K562 (cell line): ENCODE measurements at regions not wholly inside any gene's neighbourhood (a gene's known extent, or its start where the extent isn't known, plus 50 kb on each side); places are given as distances from the start of the nearest gene placed in this dataset.

Source experiments
- ATAC-seq: fragments of 200-7000 bp; cut with Tn5 transposase; 3 replicates; pipeline ENCODE4 v1.9.1; 2020; ENCODE audit warnings: moderate library complexity
- BruUV-seq: library from RNA; stranded (reverse); fragments of 400-500 nt; replicated peaks from 2 replicates; lab custom pipeline; 2021; lab: Mats Ljungman, UMichigan
- CTCF ChIA-PET: fragments of 300-600 bp; formaldehyde crosslinking; extraction: SDS; loops from one replicate; lab custom pipeline; 2021; ENCODE audit warnings: low intra/inter-chr PET ratio; lab: Yijun Ruan, JAX
- POLR2A ChIA-PET: fragments of 300-600, 350-650 bp; sonication (Branson Sonifier 250); formaldehyde crosslinking; extraction: SDS; loops from one replicate; lab custom pipeline; 2021; ENCODE audit warnings: antibody characterized with exemption, inconsistent platforms; lab: Yijun Ruan, JAX
- DNase-seq, 4 experiments: peaks; one replicate each; pipeline versions ENCODE4 v3.0.0 to v3.0.0-alpha.2; 2011 to 2018; ENCODE audit warnings: low spot score in 3 of 4, mixed read lengths in 3 of 4; ENCODE audit errors: extremely low read depth in 1 of 4
- FAIRE-seq: peaks from 2 replicates; lab custom pipeline; 2011; peaks lifted over from hg19 to GRCh38; lab: Jason Lieb, UNC
- H2AFZ ChIP-seq: 2 replicates; pipeline ENCODE4 v1.6.0; 2011; ENCODE audit warnings: low read depth, low read length, control low read depth, inconsistent platforms
- H3K27ac ChIP-seq: fragments of 200-600 bp; 3 replicates; pipeline ENCODE4 v1.8.0; 2011; ENCODE audit warnings: low read depth, mild to moderate bottlenecking, control low read depth, inconsistent platforms, low read length, moderate library complexity, mixed read lengths; ENCODE audit errors: extremely low read depth
- H3K27me3 ChIP-seq, 2 experiments: fragments of 300-600 bp in 1 of 2; 2 replicates in 1 of 2; 3 replicates in 1 of 2; pipeline versions ENCODE4 v1.6.0 to v1.8.0; 2011; ENCODE audit warnings: inconsistent platforms in 2 of 2, low read length in 2 of 2, mild to moderate bottlenecking in 1 of 2, mixed read lengths in 1 of 2, moderate library complexity in 1 of 2; ENCODE audit not compliant: control insufficient read depth in 2 of 2, insufficient read depth in 2 of 2
- H3K36me3 ChIP-seq: fragments of 300-600 bp; 3 replicates; pipeline ENCODE4 v1.8.0; 2011; ENCODE audit warnings: mild to moderate bottlenecking, low read length, inconsistent platforms; ENCODE audit not compliant: control insufficient read depth, insufficient read depth
- H3K4me1 ChIP-seq, 2 experiments: fragments of 200-600 bp in 1 of 2; replicated peaks in 1 of 2; 2 replicates in 1 of 2; 3 replicates in 1 of 2; pipeline versions ENCODE4 v1.5.1 to v1.8.0; 2011; ENCODE audit warnings: inconsistent platforms in 2 of 2, low read length in 2 of 2, mild to moderate bottlenecking in 1 of 2, mixed read lengths in 1 of 2, moderate library complexity in 1 of 2; ENCODE audit not compliant: control insufficient read depth in 2 of 2, insufficient read depth in 2 of 2
- H3K4me2 ChIP-seq: 2 replicates; pipeline ENCODE4 v1.6.1; 2011; ENCODE audit warnings: low read length, control low read depth, inconsistent platforms, mixed read lengths; ENCODE audit not compliant: insufficient read depth
- H3K4me3 ChIP-seq: fragments of 200-600 bp; sonication (generic), shearing (Covaris generic); 2 replicates; pipeline ENCODE4 v1.5.1; 2016; ENCODE audit warnings: control low read depth, inconsistent platforms
- H3K79me2 ChIP-seq: fragments of 200-600 bp; 3 replicates; pipeline ENCODE4 v1.8.0; 2011; ENCODE audit warnings: low read length, inconsistent platforms; ENCODE audit not compliant: control insufficient read depth, insufficient read depth
- H3K9ac ChIP-seq, 2 experiments: 2 replicates each; pipeline versions ENCODE4 v1.6.0 to v1.6.1; 2011; ENCODE audit warnings: low read depth in 2 of 2, low read length in 2 of 2, control low read depth in 1 of 2, inconsistent platforms in 1 of 2, mild to moderate bottlenecking in 1 of 2, mixed read lengths in 1 of 2; ENCODE audit not compliant: insufficient read depth in 1 of 2
- H3K9me1 ChIP-seq: one replicate; pipeline ENCODE4 v1.6.0; 2011; ENCODE audit warnings: inconsistent platforms, mild to moderate bottlenecking, low read length, moderate library complexity; ENCODE audit not compliant: control insufficient read depth, insufficient read depth
- H3K9me3 ChIP-seq: replicated peaks from 2 replicates; pipeline ENCODE4 v1.5.1; 2011; ENCODE audit warnings: low read depth, low read length, inconsistent platforms; ENCODE audit not compliant: control insufficient read depth, insufficient read depth
- H4K20me1 ChIP-seq: replicated peaks from 2 replicates; pipeline ENCODE4 v1.6.1; 2011; ENCODE audit warnings: low read length, inconsistent platforms, mixed read lengths; ENCODE audit not compliant: control insufficient read depth, insufficient read depth
- BHLHE40 ChIP-seq: IDR thresholded peaks from 2 replicates; pipeline ENCODE4 v1.6.1; 2011; ENCODE audit warnings: low read length, improper control_type of control experiment
- CTCF ChIP-seq, 3 experiments: IDR thresholded peaks in 2 of 3; conservative IDR thresholded peaks in 1 of 3; 2 replicates each; pipeline ENCODE4 v1.5.1; 2011 to 2012; ENCODE audit warnings: low read length in 3 of 3, mild to moderate bottlenecking in 3 of 3, control low read depth in 2 of 3, improper control_type of control experiment in 1 of 3, inconsistent platforms in 1 of 3, low read depth in 1 of 3, mixed read lengths in 1 of 3, moderate library complexity in 1 of 3; ENCODE audit not compliant: insufficient read depth in 2 of 3
- FOSL1 ChIP-seq: fragments of 200-800 bp; sonication (Bioruptor generic); conservative IDR thresholded peaks from 2 replicates; pipeline ENCODE4 v1.6.1; 2016; ENCODE audit warnings: missing genetic modification characterization, missing compliant biosample characterization
- MAFK ChIP-seq: IDR thresholded peaks from 2 replicates; pipeline ENCODE4 v1.6.1; 2011; ENCODE audit warnings: low read length, improper control_type of control experiment
- ZNF668 ChIP-seq: fragments of 250-450 bp; sonication (Bioruptor Pico); IDR thresholded peaks from 2 replicates; pipeline ENCODE4 v1.8.0; 2022; ENCODE audit warnings: mild to moderate bottlenecking, inconsistent platforms
- WGBS: fragments of 100-300 bp; shearing (Covaris generic); methylation state at CpG from one replicate; pipeline ENCODE4 v1.1.6; 2016; ENCODE audit warnings: low coverage, mixed read lengths; ENCODE audit not compliant: insufficient coverage; ENCODE audit errors: missing lambda C conversion rate; 5-methylcytosine and 5-hydroxymethylcytosine counted together
- in situ Hi-C: fragments of 300-500 bp; cut with MboI; formaldehyde crosslinking; loops from 4 replicates; pipeline ENCODE4 v1.15.0; 2018; ENCODE audit warnings: inconsistent platforms, mixed read lengths
- intact Hi-C: fragments of 100-400 bp; cut with micrococcal nuclease; formaldehyde crosslinking; loops from 2 replicates; pipeline ENCODE4 v1.14.2; 2022

DNA sequence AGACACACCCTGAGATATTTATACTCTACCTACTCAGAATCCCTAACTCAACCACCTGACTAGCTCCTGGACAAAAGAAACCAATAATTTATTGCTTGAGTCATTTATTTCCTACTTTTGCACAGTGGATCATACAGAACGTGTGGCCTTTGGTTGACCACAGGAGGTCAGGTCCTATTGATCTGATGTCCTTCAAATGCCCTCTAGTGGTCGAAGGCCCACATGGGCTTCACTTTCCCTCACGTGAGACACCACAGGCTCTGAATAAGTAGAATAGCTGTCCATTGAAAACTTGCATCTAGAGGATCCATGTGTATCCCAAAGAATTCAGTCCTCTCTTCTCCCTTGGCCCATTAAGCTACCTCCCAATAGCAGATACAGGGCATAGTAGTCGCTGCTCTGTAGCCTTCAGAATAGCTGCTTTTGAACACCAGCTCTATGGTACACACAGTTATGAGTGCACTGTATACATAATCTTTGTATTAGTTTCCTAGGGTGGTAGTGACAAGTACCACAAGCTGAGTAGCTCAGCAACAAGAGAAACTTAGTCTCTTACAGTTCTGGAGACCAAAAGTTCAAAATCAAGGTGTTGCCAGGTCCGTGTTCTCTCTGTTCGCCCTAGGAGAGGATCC is 177.6 kb upstream of the SMARCA2 start (continued):
- TF ChIP-seq BHLHE40 (peak; percentile 78), CTCF (IDR thresholded peaks at IDR 0.05 in 2 of 3, conservative IDR thresholded peaks at IDR 0.05 in 1 of 3; ENCODE audit: insufficient read depth in 2 of 3, low read depth in 1 of 3, low read length in 3 of 3) (peak; percentile 21 to 31 (median 25); a peak in 3 of 6 replicates), ZNF668 (CRISPR knock-in tag) (no peak), FOSL1 (tag) (no peak)

GRCh38 chr9:1839909-1840308 is 175.2 kb upstream of the SMARCA2 start:
- intact Hi-C loops = no loop called here
- Histone ChIP-seq H3K9me3 (no peaks in the 10 kb centered on the region), H2AFZ (no peak overlapping the region), H3K79me2 (no peaks in the 10 kb centered on the region), H3K4me2 (no peak overlapping the region), H3K27me3 (no peaks in the 10 kb centered on the region), H3K27ac (no peak overlapping the region), H3K9ac (no peak overlapping the region), H3K9me1 (no peaks in the 10 kb centered on the region), H3K4me1 (no peaks in the 10 kb centered on the region), H3K4me3 (no peak overlapping the region), H3K36me3 (no peaks in the 10 kb centered on the region), H4K20me1 (no peaks in the 10 kb centered on the region)
- in situ Hi-C loops = no loop called here
- 0% methylated on average over 5 of the region's 6 CpGs for WGBS
- FAIRE-seq (no peak), ATAC-seq (no peak), DNase-seq (no peak)
- no TSS peak for BruUV-seq
- ChIA-PET POLR2A (no interaction called here), CTCF (no interaction called here)
- TF ChIP-seq MAFK = no peak
